ENCODE measurements at regions not wholly inside any gene's neighbourhood (a gene's known extent, or its start where the extent isn't known, plus 50 kb on each side); places are given as distances from the start of the nearest gene placed in this dataset.

- DNase-seq, result no peak
These were observed 80.1 kb upstream of the SDK2 start for GRCh38 chr17:73724341-73724740.

- DNase-seq, result no peak
These were observed 80.7 kb upstream of the SDK2 start for GRCh38 chr17:73724990-73725389.

- no peak for DNase-seq
These were observed 81.7 kb upstream of the SDK2 start for GRCh38 chr17:73725794-73726515.

- DNase-seq, result no peak
These were observed 83.7 kb upstream of the SDK2 start for GRCh38 chr17:73727941-73728340.

- DNase-seq, result no peak
These were observed 84.9 kb upstream of the SDK2 start for GRCh38 chr17:73729101-73729500.

GRCh38 chr17:73731733-73732132, 87.5 kb upstream of the SDK2 start:
- no peak for DNase-seq

- DNase-seq, result no peak
These were observed 89.3 kb upstream of the SDK2 start for GRCh38 chr17:73733517-73733916.

GRCh38 chr17:73735245-73735644, 91.0 kb upstream of the SDK2 start:
- no peak for DNase-seq

- peak; percentile 85 for DNase-seq
These were observed 94.7 kb upstream of the SDK2 start for GRCh38 chr17:73738751-73739575.

GRCh38 chr17:73740370-73740769, 96.1 kb upstream of the SDK2 start:
- no peak for DNase-seq

- no peak for DNase-seq
These were observed 98.7 kb upstream of the SDK2 start for GRCh38 chr17:73742948-73743381.

GRCh38 chr17:73743518-73744201, 99.4 kb upstream of the SDK2 start:
- no peak for DNase-seq

GRCh38 chr17:73744411-73744810, 100.2 kb upstream of the SDK2 start:
- no peak for DNase-seq

GRCh38 chr17:73746314-73747073, 102.2 kb upstream of the SDK2 start:
- no peak for DNase-seq

GRCh38 chr17:73747221-73748002, 103.2 kb upstream of the SDK2 start:
- no peak for DNase-seq

- DNase-seq, result no peak
These were observed 104.3 kb upstream of the SDK2 start for GRCh38 chr17:73748508-73748907.

GRCh38 chr17:73749337-73749823, 105.1 kb upstream of the SDK2 start:
- DNase-seq, result no peak

- DNase-seq, result no peak
These were observed 105.8 kb upstream of the SDK2 start for GRCh38 chr17:73749928-73750605.

GRCh38 chr17:73750975-73751374, 106.7 kb upstream of the SDK2 start:
- DNase-seq, result no peak

GRCh38 chr17:73753751-73754496, 109.7 kb upstream of the SDK2 start:
- DNase-seq, result no peak

All from islet precursor cell (in vitro differentiated cells).